Lower leg skin (tissue), 3 donors: ENCODE measurements at regions not wholly inside any gene's neighbourhood (a gene's known extent, or its start where the extent isn't known, plus 50 kb on each side); places are given as distances from the start of the nearest gene placed in this dataset.

ENCODE experiments used
- CTCF ChIP-seq, 3 donors: fragments of 450-650 bp; IDR thresholded peaks; one replicate each; pipeline ENCODE4 v1.5.1; 2016; ENCODE audit warnings: antibody characterized with exemption in 3 of 3, mild to moderate bottlenecking in 3 of 3, moderate library complexity in 2 of 3
- POLR2A ChIP-seq, 2 donors: fragments of 450-650 bp; IDR thresholded peaks; one replicate each; pipeline ENCODE4 v1.6.1; 2016 to 2017; ENCODE audit warnings: antibody characterized with exemption in 2 of 2, mild to moderate bottlenecking in 1 of 2, moderate library complexity in 1 of 2

GRCh38 chr1:181239086-181239485 is 150.6 kb downstream of the IER5 start:
- no peak for TF ChIP-seq CTCF (IDR thresholded peaks at IDR 0.05)
- TF ChIP-seq POLR2A (IDR thresholded peaks at IDR 0.05): no peak
